Neural progenitor cell (in vitro differentiated cells): ENCODE measurements at regions not wholly inside any gene's neighbourhood (a gene's known extent, or its start where the extent isn't known, plus 50 kb on each side); places are given as distances from the start of the nearest gene placed in this dataset.

Experiments used
- EZH2phosphoT487 ChIP-seq: fragments of 200-600 bp; sonication (generic); IDR thresholded peaks from 2 replicates; pipeline ENCODE4 v1.6.1; 2017; ENCODE audit warnings: antibody characterized with exemption
- TF ChIP-seq, protein P1 (sequence below): fragments of 200-600 bp; sonication (generic); IDR thresholded peaks from 2 replicates; pipeline ENCODE4 v1.5.1; 2017; ENCODE audit warnings: antibody characterized with exemption, mild to moderate bottlenecking

DNA sequence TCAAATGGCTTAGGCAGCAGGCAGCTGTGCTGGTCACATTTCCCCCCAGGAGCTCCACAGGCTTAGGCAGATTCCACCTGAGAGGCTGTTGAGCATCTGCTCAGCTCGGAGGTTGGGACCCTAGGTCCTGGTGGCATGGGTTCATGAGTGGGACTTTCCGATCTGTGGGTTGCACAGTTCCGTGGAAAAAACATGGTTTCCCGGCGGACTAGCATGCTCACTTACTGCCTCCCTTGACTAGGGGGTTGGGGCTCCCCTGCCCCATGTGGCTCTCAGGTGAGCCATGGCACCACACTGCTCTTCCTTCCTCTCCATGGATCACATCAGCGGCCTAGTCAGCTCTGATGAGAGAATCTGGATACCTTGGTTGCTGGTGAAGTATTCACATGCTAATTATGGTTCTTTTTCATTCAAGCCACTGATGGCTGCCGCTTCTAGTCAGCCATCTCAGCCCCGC lies 685.1 kb downstream of the METTL15 start:
- TF ChIP-seq, protein P1, sequence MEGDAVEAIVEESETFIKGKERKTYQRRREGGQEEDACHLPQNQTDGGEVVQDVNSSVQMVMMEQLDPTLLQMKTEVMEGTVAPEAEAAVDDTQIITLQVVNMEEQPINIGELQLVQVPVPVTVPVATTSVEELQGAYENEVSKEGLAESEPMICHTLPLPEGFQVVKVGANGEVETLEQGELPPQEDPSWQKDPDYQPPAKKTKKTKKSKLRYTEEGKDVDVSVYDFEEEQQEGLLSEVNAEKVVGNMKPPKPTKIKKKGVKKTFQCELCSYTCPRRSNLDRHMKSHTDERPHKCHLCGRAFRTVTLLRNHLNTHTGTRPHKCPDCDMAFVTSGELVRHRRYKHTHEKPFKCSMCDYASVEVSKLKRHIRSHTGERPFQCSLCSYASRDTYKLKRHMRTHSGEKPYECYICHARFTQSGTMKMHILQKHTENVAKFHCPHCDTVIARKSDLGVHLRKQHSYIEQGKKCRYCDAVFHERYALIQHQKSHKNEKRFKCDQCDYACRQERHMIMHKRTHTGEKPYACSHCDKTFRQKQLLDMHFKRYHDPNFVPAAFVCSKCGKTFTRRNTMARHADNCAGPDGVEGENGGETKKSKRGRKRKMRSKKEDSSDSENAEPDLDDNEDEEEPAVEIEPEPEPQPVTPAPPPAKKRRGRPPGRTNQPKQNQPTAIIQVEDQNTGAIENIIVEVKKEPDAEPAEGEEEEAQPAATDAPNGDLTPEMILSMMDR: no peak
- TF ChIP-seq EZH2phosphoT487: no peak
